T-helper 2 cell treated with Interferon-gamma antibody and Interleukin-4, amounts not matched to agents 5 μg/mL and 100 μg/mL, for 36 hours (primary cell): ENCODE measurements at regions not wholly inside any gene's neighbourhood (a gene's known extent, or its start where the extent isn't known, plus 50 kb on each side); places are given as distances from the start of the nearest gene placed in this dataset.

Experiments used
- DNase-seq: peaks from one replicate; pipeline ENCODE4 v3.0.0; 2021; ENCODE audit warnings: low spot score
- H3K27ac Mint-ChIP-seq: one replicate; pipeline ENCODE4 v1.8.0; 2021; ENCODE audit warnings: mild to moderate bottlenecking, mixed read lengths
- H3K27me3 Mint-ChIP-seq: one replicate; pipeline ENCODE4 v1.8.0; 2021; ENCODE audit warnings: low read depth, mixed read lengths
- H3K36me3 Mint-ChIP-seq: one replicate; pipeline ENCODE4 v1.8.0; 2021; ENCODE audit warnings: low read depth, mixed read lengths
- H3K4me1 Mint-ChIP-seq: one replicate; pipeline ENCODE4 v1.8.0; 2021; ENCODE audit warnings: low read depth, mixed read lengths
- H3K4me3 Mint-ChIP-seq: one replicate; pipeline ENCODE4 v1.8.0; 2022; ENCODE audit warnings: mild to moderate bottlenecking, moderate library complexity, mixed read lengths
- H3K9me3 Mint-ChIP-seq: one replicate; pipeline ENCODE4 v1.8.0; 2021; ENCODE audit warnings: mixed read lengths

DNA sequence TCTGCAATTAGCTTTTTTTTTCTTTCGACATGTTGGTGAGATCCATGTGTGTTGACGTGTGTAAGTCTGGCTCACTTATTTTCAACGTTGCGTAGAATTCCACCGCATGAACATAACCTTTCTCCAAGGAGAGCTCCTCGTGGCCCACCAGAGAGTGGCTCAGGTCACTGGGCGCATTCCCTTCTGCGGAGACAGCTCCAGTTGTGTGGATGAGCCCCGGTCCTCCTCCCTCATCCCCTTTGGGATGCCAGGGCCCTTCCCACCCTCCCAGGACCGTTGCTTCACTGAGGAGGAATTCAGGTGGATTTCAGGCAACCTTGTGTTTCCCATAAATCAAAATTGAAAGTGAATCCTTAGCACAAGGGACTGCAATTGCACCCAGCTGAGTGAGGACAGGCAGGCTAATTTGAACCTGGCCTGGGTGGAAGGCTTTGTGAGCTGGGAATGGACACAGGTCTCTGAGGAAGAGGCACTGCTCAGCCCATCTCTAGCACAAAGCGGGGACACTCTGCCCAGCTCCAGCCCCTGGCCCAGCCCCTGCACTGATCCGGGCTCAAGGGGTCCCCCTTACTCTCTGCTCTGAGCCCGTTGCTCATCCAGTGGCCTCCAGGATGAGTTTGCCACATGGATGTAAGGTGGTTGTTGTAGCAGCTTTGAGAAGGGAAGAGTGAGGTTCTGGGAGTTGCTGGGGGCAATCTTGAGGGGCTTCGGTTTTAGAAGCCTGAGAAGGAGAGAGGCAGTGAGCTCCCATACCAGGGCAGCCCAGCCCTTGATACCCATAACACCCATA, 57.8 kb upstream of the HAAO start:
- Mint-ChIP-seq H3K4me3 (no peak overlapping the region), H3K4me1 (no peaks in the 10 kb centered on the region), H3K36me3 (no peaks in the 10 kb centered on the region), H3K27me3 (no peaks in the 10 kb centered on the region), H3K27ac (no peak overlapping the region), H3K9me3 (no peaks in the 10 kb centered on the region)
- DNase-seq, result no peak

DNA sequence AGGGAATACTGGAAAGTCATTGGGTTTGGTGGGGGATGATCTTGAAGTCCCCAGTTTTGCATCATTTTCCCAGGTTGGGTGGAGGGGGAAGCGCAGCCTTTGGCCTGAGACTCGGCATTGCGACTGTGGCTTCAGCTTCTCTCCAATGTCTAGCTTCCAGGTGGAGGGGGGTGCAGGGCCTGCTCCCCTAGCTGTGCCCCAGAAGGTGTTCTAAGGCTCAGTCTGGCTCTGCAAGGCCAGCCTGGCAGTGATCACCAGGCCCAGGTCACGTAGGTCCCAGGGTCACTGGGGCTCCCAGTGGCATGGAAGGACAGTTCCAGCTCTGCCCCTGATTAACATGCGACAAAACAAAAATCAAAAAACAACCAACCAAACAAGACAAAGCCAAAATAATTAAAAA, 56.9 kb upstream of the HAAO start:
- no peak for DNase-seq
- Mint-ChIP-seq H3K27ac (no peak overlapping the region), H3K4me3 (no peak overlapping the region), H3K9me3 (no peaks in the 10 kb centered on the region), H3K4me1 (no peaks in the 10 kb centered on the region), H3K27me3 (peaks cover 2% of the 10 kb centered on the region), H3K36me3 (no peaks in the 10 kb centered on the region)

DNA sequence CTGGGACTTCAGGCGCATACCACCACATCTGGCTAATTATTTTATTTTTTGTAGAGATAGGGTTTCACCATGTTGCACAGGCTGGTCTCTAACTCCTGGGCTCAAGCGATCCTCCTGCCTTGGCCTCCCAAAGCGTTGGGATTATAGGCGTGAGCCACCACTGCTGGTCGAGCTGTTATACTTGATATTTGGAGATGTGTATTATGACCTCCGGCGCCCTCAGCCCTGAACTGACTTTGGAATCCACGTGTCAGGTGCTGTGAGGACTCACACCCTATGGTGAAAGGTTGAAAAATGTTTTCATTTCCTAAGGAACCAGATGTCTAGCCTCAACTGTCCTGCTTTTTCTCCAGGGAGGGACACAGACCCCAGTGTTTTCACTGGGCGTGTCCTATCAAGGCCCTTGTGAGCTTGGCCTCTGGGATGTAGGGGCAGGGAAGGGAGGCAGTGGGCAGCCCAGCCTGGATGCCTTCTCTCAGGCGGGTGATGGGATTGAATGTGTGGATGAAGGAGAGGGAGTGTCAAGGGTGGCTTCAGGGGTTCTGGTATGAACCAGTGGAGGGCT, 56.4 kb upstream of the HAAO start:
- H3K27ac Mint-ChIP-seq, result no peak overlapping the region
- no peaks in the 10 kb centered on the region for H3K4me1 Mint-ChIP-seq
- H3K27me3 Mint-ChIP-seq, result peaks cover 2% of the 10 kb centered on the region
- no peak for DNase-seq
- no peaks in the 10 kb centered on the region for H3K36me3 Mint-ChIP-seq
- H3K4me3 Mint-ChIP-seq, result no peak overlapping the region
- no peaks in the 10 kb centered on the region for H3K9me3 Mint-ChIP-seq

DNA sequence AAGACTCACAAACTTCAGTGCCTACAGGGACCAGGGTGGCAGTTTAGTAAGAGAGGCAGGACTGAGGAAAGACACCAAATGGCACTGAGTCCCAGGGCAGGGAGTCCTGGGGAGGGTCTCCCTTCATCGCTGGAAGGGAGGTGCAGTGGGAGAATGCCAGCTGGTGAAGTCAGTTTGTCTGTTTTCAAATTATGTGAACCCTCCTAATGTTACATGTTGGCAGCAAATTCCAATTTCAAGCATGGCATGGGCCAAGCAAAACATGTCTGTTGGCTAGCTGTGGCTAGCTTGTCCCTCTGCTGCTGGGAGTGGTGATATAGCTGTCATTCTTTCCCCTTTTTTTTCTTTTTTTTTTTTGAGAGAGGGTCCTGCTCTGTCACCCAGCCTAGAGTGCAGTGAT, 55.9 kb upstream of the HAAO start:
- no peaks in the 10 kb centered on the region for H3K36me3 Mint-ChIP-seq
- no peak overlapping the region for H3K4me3 Mint-ChIP-seq
- H3K4me1 Mint-ChIP-seq, result no peaks in the 10 kb centered on the region
- peaks cover 4% of the 10 kb centered on the region for H3K27me3 Mint-ChIP-seq
- H3K9me3 Mint-ChIP-seq, result no peaks in the 10 kb centered on the region
- no peak overlapping the region for H3K27ac Mint-ChIP-seq
- no peak for DNase-seq

DNA sequence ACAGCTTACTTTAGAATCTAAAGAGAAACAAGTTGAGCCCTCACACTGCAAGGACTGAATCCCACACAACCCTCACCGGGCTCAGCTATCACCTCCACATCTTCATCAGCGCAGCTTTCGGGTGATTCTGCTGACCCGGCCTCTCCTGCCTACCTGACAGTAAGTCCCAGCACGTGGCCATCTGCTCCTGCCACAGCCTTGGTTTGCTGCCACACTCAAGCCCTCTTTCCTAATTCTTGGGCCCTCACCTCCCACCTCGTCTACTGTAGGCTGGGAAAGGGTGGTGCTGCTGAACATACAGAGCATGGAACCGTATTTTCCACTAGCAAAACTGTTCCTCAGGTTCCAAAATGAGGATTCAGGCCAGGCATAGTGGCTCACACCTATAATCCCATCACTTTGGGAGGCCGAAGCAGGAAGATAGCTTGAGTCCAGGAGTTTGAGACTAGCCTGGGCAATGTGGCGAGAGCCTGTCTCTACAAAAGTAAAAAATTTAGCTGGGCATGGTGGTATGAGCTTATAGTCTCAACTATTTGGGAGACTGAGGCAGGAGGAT, 55.3 kb upstream of the HAAO start:
- Mint-ChIP-seq H3K4me3 (no peak overlapping the region), H3K4me1 (no peaks in the 10 kb centered on the region), H3K27ac (no peak overlapping the region), H3K36me3 (no peaks in the 10 kb centered on the region), H3K27me3 (peaks cover 4% of the 10 kb centered on the region), H3K9me3 (no peaks in the 10 kb centered on the region)
- no peak for DNase-seq

DNA sequence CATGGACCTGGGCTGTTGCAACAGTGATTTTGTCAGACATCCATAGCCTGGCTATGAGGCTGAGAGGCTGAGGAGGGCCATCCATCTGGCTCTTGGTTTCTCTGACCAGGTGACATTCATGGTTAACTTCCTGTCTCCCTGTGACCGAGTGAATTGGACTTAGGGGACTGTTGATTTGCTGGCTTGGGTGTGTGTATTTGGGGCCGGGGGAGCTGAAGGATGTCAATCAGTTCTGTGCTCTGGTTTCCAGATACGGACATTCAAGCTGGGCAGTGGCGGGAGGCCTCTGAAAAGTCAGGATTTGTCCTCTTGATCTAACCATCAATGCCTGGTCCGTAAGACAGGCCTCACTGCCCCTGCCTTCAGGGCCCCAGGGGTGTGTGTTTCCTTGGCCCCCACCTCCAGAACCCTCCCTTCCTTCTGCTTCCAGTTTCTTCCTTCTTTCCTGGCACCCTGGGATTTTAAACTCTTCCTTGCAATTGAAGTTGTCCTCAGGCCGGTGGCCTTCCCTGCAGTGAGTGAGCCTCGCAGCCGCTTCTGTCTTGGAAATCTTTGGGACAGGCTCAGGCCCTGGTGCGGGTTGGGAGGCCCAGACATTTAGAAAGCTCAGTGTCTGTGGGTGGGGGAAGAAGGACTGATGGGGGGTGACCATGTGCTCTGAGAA, 54.7 kb upstream of the HAAO start:
- H3K36me3 Mint-ChIP-seq, result no peaks in the 10 kb centered on the region

DNA sequence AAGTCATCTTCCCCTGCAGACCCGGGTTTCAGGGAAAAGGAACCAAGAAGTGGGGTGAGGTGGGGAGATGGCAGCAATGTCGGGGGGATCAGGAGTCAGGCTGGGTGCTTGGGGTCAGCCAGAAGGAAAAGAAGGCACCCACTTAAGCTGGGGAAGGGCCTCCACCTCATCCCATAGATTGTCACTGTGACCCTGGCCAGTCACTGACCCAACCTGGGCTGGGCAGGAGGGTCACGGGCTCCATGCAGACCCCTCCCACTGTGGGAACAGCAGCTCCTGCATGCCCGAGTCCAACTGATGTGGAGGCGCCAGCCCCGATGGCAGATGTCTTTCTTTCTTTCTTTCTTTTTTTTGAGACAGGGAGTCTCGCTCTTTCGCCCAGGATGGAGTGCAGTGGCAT, 53.6 kb upstream of the HAAO start:
- Mint-ChIP-seq H3K36me3 (no peaks in the 10 kb centered on the region), H3K4me1 (no peaks in the 10 kb centered on the region), H3K27ac (no peak overlapping the region), H3K4me3 (no peak overlapping the region), H3K9me3 (no peaks in the 10 kb centered on the region), H3K27me3 (peaks cover 7% of the 10 kb centered on the region)
- no peak for DNase-seq

More for the DNA sequence above, 54.7 kb upstream of the HAAO start:
- Mint-ChIP-seq H3K27ac (no peak overlapping the region), H3K27me3 (peaks cover 5% of the 10 kb centered on the region), H3K4me1 (no peaks in the 10 kb centered on the region), H3K9me3 (no peaks in the 10 kb centered on the region), H3K4me3 (no peak overlapping the region)
- DNase-seq, result no peak

DNA sequence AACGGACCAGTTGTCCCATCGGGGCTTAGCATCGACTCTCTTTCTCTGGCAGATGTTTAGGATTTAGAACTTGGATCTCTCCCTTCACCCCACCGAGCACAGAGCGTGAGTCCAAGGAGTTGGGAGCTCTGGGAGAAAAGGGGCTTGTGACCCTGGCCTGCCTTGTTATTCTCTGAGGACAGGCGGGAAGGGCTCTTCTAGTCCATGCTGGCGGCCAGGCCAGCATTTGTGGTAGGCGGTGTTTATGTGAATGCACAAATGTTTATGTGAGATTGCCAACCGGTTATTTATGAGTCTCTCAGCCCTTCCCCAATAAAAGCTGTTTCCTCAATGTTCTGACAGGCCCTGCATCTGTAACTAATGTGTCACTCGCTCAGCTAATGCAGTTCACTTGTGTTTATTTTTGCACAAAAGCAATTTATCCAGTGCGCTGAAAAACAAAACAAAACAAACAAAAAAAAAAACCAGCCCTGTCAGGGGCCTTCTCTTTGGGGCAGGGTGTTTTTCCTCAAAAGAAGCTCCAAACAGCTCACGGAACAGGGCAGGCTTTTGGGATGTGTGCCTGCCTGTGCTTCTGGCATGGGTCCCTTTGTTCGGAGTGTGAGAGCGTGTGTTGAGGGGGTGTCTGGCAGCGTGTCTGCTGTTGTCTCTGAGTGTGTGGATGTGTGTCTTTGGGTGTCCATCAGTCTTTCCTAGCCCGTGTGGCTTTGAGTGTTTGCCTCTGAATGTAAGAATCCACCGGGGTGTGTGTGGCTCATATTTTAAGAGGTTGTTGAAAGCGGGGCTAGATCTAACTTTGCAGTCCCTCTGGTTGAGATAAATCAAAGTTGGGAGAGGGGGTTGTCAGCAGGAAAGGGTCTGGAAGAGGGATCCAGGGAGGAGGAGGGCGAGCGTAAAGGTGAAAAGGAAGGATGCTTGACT, 52.8 kb upstream of the HAAO start:
- no peaks in the 10 kb centered on the region for H3K36me3 Mint-ChIP-seq
- no peak for DNase-seq
- H3K27ac Mint-ChIP-seq, result no peak overlapping the region
- H3K27me3 Mint-ChIP-seq, result peaks cover 7% of the 10 kb centered on the region
- no peaks in the 10 kb centered on the region for H3K9me3 Mint-ChIP-seq
- no peak overlapping the region for H3K4me3 Mint-ChIP-seq
- H3K4me1 Mint-ChIP-seq, result no peaks in the 10 kb centered on the region

DNA sequence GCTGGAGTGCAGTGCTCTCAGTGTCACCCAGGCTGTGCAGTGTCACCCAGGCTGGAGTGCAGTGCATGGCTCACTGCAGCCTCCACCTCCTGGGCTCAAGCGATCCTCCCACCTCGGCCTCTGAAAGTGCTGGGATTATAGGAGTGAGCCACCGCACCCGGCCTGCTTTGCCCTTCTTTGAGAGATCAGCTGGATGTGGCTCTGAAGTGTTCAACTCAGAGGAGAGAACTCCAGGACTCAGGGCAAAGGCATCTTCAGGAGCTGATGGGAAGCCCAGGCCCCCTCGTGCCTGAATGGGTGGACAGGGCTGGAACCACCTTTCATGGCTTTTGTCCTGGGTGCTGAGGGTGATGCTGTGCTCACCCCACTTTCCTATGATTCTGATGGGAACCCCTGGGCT, 52.0 kb upstream of the HAAO start:
- Mint-ChIP-seq H3K27ac (no peak overlapping the region), H3K9me3 (no peaks in the 10 kb centered on the region), H3K27me3 (peaks cover 7% of the 10 kb centered on the region), H3K36me3 (no peaks in the 10 kb centered on the region), H3K4me3 (no peak overlapping the region), H3K4me1 (no peaks in the 10 kb centered on the region)
- DNase-seq, result no peak

DNA sequence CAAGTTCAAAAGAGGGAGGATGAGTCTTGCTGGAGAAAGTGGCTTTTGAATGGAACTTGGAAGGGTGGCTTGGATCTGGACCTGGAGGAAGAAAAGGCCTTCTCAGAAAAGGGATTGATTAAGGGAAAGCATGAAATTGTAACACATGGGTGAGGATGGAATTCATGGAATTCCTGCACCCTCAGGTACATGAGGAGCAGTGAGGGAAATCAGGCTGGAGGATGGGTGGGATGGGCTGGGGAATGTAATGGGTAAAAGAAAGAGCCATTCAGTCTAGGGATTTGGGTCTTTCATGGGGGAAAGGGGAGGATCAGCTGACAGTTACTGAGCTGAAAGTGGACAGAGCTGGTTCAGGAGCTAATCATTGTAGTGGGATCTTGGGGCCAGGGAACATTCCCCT, 51.2 kb upstream of the HAAO start:
- H3K4me1 Mint-ChIP-seq, result no peaks in the 10 kb centered on the region
- DNase-seq, result no peak
- H3K9me3 Mint-ChIP-seq, result no peaks in the 10 kb centered on the region
- H3K27ac Mint-ChIP-seq, result no peak overlapping the region
- no peak overlapping the region for H3K4me3 Mint-ChIP-seq
- no peaks in the 10 kb centered on the region for H3K36me3 Mint-ChIP-seq
- peaks cover 7% of the 10 kb centered on the region for H3K27me3 Mint-ChIP-seq

DNA sequence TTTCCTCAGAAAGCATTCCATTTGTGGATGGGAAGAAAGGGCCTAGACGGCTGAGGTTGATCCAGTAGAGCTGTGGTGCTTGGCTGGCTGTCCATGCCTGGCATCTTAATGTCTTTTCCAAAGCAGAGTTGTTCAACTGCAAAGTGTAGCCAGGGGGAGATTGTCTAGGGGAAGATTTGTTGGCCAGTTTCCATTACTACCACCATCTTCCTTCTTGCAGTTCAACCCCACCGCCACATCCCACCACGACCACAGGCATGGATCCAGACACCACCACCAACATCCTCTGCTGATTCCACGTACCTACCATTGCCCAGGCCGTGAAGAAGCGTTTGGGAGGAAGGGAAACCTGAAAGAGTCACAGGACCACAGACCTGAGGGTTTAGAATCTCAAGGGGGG, 50.7 kb upstream of the HAAO start:
- Mint-ChIP-seq H3K4me3 (no peak overlapping the region), H3K9me3 (no peaks in the 10 kb centered on the region), H3K36me3 (no peaks in the 10 kb centered on the region), H3K4me1 (no peaks in the 10 kb centered on the region), H3K27ac (no peak overlapping the region), H3K27me3 (peaks cover 7% of the 10 kb centered on the region)
- no peak for DNase-seq

DNA sequence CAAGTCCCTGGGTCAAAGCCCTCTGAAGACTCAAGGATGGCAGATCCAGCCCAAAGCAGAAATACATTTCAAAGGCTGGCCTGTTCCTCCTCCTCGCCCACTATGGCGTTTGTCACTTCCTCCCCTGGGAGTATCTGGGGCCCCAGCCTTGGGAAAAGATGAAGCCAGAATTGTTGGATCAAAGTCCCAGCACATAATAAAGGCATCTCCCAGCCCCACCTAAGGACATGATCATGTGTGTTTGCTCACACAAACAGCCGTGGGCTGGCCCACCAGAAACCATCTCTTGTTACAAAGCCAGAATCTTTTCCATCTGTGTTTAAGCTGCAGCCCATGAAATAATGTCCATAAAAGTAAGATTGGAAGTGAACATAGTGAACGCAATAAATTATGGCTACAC, 50.1 kb upstream of the HAAO start:
- H3K27me3 Mint-ChIP-seq, result peaks cover 7% of the 10 kb centered on the region
- H3K36me3 Mint-ChIP-seq, result no peaks in the 10 kb centered on the region
- H3K9me3 Mint-ChIP-seq, result no peaks in the 10 kb centered on the region
- no peak overlapping the region for H3K27ac Mint-ChIP-seq
- no peaks in the 10 kb centered on the region for H3K4me1 Mint-ChIP-seq
- DNase-seq, result no peak
- no peak overlapping the region for H3K4me3 Mint-ChIP-seq
